Activated T-cell treated with anti-CD3 and anti-CD28 coated beads, Interleukin-2, amount 50 U/mL, for 1 hour (primary cell): ENCODE measurements at regions not wholly inside any gene's neighbourhood (a gene's known extent, or its start where the extent isn't known, plus 50 kb on each side); places are given as distances from the start of the nearest gene placed in this dataset.
"Not testable (repeated sequence)": the region's sequence is repeated elsewhere in the genome, so short reads cannot be mapped to it uniquely, and the experiment has no call there.

Source experiments
- DNase-seq: peaks from one replicate; pipeline ENCODE4 v3.0.0-alpha.2; 2020

- no peak for DNase-seq
Measured at GRCh38 chr3:176615826-176616225, 581.5 kb downstream of the TBL1XR1 start.

- no peak for DNase-seq
Measured at GRCh38 chr3:176611703-176612102, 585.6 kb downstream of the TBL1XR1 start.

- no peak for DNase-seq
Measured at GRCh38 chr3:176609361-176609760, 587.9 kb downstream of the TBL1XR1 start.

GRCh38 chr3:176605553-176605952 is 591.7 kb downstream of the TBL1XR1 start:
- DNase-seq, result not testable (repeated sequence)

GRCh38 chr3:176595307-176595706 is 602.0 kb downstream of the TBL1XR1 start:
- DNase-seq, result no peak

- DNase-seq, result no peak
Measured at GRCh38 chr3:176590722-176591121, 606.6 kb downstream of the TBL1XR1 start.

- no peak for DNase-seq
Measured at GRCh38 chr3:176587089-176587488, 610.2 kb downstream of the TBL1XR1 start.

GRCh38 chr3:176584413-176585176 is 612.7 kb downstream of the TBL1XR1 start:
- no peak for DNase-seq

GRCh38 chr3:176583956-176584355 is 613.3 kb downstream of the TBL1XR1 start:
- DNase-seq, result no peak

GRCh38 chr3:176581589-176581988 is 615.7 kb downstream of the TBL1XR1 start:
- DNase-seq, result no peak

GRCh38 chr3:176579711-176580185 is 617.5 kb downstream of the TBL1XR1 start:
- DNase-seq, result no peak

- DNase-seq, result no peak
Measured at GRCh38 chr3:176578316-176578715, 619.0 kb downstream of the TBL1XR1 start.

- no peak for DNase-seq
Measured at GRCh38 chr3:176577447-176577846, 619.8 kb downstream of the TBL1XR1 start.

- DNase-seq, result no peak
Measured at GRCh38 chr3:176574786-176575185, 622.5 kb downstream of the TBL1XR1 start.

- DNase-seq, result no peak
Measured at GRCh38 chr3:176571926-176572325, 625.4 kb downstream of the TBL1XR1 start.

- no peak for DNase-seq
Measured at GRCh38 chr3:176570992-176571391, 626.3 kb downstream of the TBL1XR1 start.

GRCh38 chr3:176568189-176568588 is 629.1 kb downstream of the TBL1XR1 start:
- DNase-seq, result no peak

- no peak for DNase-seq
Measured at GRCh38 chr3:176566757-176567156, 630.5 kb downstream of the TBL1XR1 start.

GRCh38 chr3:176562331-176562730 is 635.0 kb downstream of the TBL1XR1 start:
- no peak for DNase-seq

GRCh38 chr3:176561826-176562225 is 635.5 kb downstream of the TBL1XR1 start:
- DNase-seq, result no peak

GRCh38 chr3:176554791-176555654 is 642.3 kb downstream of the TBL1XR1 start:
- DNase-seq, result no peak

GRCh38 chr3:176554264-176554663 is 643.0 kb downstream of the TBL1XR1 start:
- DNase-seq, result no peak

GRCh38 chr3:176526942-176527341 is 670.3 kb downstream of the TBL1XR1 start:
- no peak for DNase-seq

- DNase-seq, result no peak
Measured at GRCh38 chr3:176526225-176526624, 671.1 kb downstream of the TBL1XR1 start.
